LNCAP (cell line): ENCODE measurements at regions not wholly inside any gene's neighbourhood (a gene's known extent, or its start where the extent isn't known, plus 50 kb on each side); places are given as distances from the start of the nearest gene placed in this dataset.

Experiments used
- TF ChIP-seq, protein P1 (sequence below): fragments of 450-650 bp; IDR thresholded peaks from 2 replicates; pipeline ENCODE4 v1.5.1; 2017; ENCODE audit warnings: mild to moderate bottlenecking

DNA sequence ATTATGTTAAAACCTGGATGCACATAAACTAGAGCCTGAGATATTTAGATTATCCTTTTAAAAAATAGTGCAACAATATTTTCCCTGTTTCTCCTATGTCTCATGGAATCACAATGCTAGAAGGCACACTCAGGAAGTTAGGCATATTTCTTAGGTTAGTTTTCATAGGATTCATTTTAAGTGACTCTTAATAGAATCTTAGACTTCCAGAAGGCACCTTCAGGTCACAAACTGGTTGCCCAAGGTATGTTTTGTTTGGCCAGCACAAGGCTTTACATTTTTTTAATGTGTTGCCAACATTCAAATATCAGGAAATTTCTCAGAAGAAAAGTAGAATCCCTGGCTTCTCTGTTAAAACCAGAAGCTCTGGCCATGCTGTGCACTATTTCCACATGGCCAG, 129.3 kb downstream of the LNPK start:
- TF ChIP-seq, protein P1, sequence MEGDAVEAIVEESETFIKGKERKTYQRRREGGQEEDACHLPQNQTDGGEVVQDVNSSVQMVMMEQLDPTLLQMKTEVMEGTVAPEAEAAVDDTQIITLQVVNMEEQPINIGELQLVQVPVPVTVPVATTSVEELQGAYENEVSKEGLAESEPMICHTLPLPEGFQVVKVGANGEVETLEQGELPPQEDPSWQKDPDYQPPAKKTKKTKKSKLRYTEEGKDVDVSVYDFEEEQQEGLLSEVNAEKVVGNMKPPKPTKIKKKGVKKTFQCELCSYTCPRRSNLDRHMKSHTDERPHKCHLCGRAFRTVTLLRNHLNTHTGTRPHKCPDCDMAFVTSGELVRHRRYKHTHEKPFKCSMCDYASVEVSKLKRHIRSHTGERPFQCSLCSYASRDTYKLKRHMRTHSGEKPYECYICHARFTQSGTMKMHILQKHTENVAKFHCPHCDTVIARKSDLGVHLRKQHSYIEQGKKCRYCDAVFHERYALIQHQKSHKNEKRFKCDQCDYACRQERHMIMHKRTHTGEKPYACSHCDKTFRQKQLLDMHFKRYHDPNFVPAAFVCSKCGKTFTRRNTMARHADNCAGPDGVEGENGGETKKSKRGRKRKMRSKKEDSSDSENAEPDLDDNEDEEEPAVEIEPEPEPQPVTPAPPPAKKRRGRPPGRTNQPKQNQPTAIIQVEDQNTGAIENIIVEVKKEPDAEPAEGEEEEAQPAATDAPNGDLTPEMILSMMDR = no peak

DNA sequence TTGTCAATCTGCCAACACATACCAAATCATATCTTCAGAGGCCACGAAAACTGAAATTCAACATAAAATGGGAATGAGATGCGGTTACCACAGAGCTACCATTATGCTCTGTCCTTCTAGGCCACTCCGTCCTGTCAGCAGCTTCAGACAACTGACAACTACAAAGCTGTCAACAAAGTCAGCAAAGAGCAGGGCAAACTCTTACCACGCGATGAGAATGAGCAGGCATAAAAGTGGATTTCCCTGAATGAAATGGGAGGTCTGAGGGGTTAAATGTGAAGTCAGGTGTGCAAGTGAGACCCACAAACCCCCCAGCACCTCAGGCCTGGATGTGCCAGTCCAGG, 130.1 kb downstream of the LNPK start:
- TF ChIP-seq, protein P1 = no peak

DNA sequence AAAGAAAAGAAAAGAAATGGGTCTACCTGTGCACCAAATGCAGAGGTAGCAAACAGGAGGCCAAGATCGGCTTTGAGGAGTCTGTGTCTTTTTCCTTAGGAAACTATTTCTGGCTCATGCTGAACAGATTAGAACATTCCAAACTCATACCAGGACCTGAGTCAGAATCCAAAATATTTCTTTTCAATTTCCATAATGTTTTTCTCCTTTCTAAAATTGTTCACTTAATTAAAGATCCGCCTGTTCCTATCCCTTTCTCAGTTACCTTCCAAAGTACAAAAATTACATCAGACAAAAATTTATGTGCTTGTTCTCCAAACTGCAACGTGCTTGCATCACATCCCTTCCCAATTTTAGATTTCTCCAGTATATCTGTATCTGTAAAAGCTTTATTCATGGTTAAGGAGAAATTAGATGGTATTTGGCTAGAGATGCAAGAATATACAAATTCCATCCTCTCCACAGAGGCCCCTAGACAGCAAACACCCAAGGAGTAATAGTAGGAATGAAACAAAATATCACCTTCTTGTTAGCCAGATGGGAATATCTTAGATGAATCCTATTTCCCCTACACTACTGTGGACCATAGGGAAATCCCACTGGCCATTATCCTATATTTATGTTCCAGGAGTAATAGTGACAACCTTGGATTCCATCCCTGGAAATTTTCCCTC, 130.6 kb downstream of the LNPK start:
- TF ChIP-seq, protein P1 = no peak

DNA sequence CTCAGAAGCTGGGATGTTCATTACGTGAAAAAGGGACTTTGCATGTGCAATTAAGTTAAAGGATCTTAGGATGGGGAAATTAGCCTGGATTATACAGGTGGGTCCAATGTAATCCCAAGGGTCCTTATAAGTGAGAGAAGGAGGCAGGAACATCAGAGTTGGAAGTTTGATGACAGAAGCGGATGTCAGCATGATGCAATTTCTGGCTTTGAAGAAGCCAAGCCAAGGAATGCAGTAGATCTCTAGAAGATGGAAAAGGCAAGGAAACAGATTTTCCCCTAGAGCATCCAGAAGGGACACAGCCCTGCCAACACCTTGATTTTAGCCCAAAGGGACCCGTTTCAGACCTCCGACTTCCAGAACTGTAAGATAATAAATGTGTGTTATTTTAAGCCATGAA, 136.4 kb downstream of the LNPK start:
- TF ChIP-seq, protein P1 = no peak

DNA sequence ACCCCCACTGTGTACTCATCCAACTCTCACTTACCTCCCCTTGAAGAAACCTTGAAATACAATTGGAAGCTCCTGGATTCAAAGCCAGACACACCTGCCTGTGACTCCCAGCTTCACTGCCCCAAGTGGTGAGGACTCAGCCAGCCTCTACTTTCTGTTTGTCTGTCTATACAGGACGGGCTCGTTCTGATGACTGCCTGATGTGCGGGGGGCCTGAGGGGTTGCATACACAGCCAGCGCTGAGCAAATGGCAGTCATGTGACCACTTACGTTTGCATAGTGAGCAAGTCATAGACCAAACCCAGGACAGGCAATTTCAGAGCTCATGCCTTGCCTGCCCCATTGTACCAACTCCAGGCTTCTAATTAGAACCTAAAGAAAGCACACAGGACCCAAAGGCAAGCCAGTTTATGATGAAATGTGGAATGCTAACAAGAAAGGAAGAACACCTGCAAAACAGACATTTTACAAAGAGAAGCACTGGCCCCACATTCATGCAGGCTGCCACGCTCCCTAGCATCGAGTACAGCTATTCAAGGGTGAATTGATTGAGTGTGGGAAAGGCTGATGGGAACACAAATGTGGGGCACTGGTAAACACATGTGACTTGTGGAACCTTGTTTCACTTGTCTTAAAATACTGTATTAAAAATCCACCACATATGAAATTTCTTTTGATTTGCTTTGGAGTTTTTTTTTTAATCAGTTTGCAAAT, 137.8 kb downstream of the LNPK start:
- TF ChIP-seq, protein P1 = no peak

DNA sequence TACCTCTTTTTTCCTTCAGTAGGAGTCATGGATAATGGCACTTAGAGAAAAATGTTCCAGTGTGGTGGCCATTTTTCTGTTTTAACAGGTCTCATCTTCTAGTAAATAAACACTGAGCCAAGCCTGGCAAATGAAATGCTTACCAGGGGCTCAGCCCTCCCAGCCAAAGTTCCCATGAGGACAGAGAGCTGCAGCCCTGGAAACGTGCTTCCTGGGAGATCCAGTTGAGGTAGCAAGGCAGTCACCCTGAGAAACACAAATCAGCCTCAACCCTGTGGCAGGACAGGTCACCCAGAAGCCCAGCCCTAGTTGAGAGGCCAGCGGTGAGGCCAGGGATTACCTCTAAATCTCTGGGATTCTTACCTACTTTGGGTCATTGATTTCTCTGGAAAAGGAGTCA, 140.1 kb downstream of the LNPK start:
- TF ChIP-seq, protein P1 = no peak

DNA sequence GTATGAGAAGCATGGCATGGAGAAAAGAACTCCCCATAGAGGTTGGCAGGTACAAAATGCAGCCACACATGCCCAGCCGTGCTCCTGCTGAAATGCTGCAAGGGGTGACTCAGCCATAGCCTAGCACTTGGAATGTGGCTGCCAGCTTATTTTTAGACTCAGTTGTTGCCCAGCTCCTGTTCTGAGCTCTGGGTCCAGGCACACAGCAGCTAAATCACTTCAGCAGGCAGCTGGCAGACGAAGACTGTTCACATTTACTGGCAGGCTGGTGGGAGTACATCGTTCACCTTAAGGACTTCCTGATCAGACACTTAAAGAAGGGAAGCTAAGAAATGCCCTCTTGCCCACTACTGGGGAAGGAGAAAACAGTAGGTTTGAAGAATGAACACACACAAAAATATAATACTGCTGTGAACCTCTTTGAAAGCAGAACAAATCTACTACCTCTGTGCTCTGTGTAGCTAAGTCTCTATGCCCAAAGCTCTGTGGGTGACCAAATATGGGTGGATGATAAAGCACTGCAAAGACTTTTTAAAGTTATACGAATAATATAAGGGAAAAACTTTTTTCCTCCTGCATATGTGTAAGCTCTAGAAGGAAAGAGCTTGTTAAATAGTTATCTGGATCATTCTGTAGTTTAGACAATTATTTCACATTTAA, 146.1 kb downstream of the LNPK start:
- TF ChIP-seq, protein P1 = no peak
